ENCODE measurements at regions not wholly inside any gene's neighbourhood (a gene's known extent, or its start where the extent isn't known, plus 50 kb on each side); places are given as distances from the start of the nearest gene placed in this dataset.

- TF ChIP-seq MAX (IDR thresholded peaks at IDR 0.05; ENCODE audit: low read depth, low read length) (no peak), CTCF (IDR thresholded peaks at IDR 0.05; ENCODE audit: low read depth, low read length) (no peak)
These were observed 1435.3 kb downstream of the LRFN5 start for GRCh38 chr14:43041976-43042375.

All from NB4 (cell line).